ENCODE measurements at regions not wholly inside any gene's neighbourhood (a gene's known extent, or its start where the extent isn't known, plus 50 kb on each side); places are given as distances from the start of the nearest gene placed in this dataset.
A peak's percentile ranks its signal among the peaks of the same experiment; 100 is the strongest.
"Not testable (repeated sequence)": the region's sequence is repeated elsewhere in the genome, so short reads cannot be mapped to it uniquely, and the experiment has no call there.

- Mint-ChIP-seq H3K27ac (no peak overlapping the region), H3K27me3 (ENCODE audit: low read depth) (no peaks in the 10 kb centered on the region), H3K4me1 (ENCODE audit: low read depth) (no peaks in the 10 kb centered on the region), H3K4me3 (no peak overlapping the region), H3K36me3 (ENCODE audit: insufficient read depth in 2 of 2) (peaks cover 2% of the 10 kb centered on the region in 2 donors), H3K9me3 (peaks cover 0 to 5% of the 10 kb centered on the region in 2 donors)
- ATAC-seq (replicated peaks in 1 of 2) (no peak), DNase-seq (no peak)
Observed at GRCh38 chr1:198845851-198846250, 207.0 kb downstream of the PTPRC start.

GRCh38 chr1:198846556-198846955 lies 207.7 kb downstream of the PTPRC start:
- ATAC-seq (replicated peaks in 1 of 2) (no peak), DNase-seq (no peak)
- Mint-ChIP-seq H3K4me1 (ENCODE audit: low read depth) (no peaks in the 10 kb centered on the region), H3K4me3 (no peak overlapping the region), H3K27me3 (ENCODE audit: low read depth) (no peaks in the 10 kb centered on the region), H3K27ac (no peak overlapping the region), H3K9me3 (peaks cover 0 to 5% of the 10 kb centered on the region in 2 donors), H3K36me3 (ENCODE audit: insufficient read depth in 2 of 2) (peaks cover 2% of the 10 kb centered on the region in 2 donors)

GRCh38 chr1:198848206-198848605 lies 209.4 kb downstream of the PTPRC start:
- Mint-ChIP-seq H3K27ac (no peak overlapping the region), H3K4me1 (ENCODE audit: low read depth) (no peaks in the 10 kb centered on the region), H3K36me3 (ENCODE audit: insufficient read depth in 2 of 2) (peaks cover 2% of the 10 kb centered on the region in 2 donors), H3K9me3 (peaks cover 0 to 5% of the 10 kb centered on the region in 2 donors), H3K4me3 (no peak overlapping the region), H3K27me3 (ENCODE audit: low read depth) (no peaks in the 10 kb centered on the region)
- DNase-seq (no peak), ATAC-seq (replicated peaks in 1 of 2) (no peak)

- no peak overlapping the region for H3K4me3 Mint-ChIP-seq
- H3K9me3 Mint-ChIP-seq = peaks cover 0 to 5% of the 10 kb centered on the region in 2 donors
- peaks cover 2% of the 10 kb centered on the region in 2 donors for H3K36me3 Mint-ChIP-seq (ENCODE audit: insufficient read depth in 2 of 2)
- no peak overlapping the region for H3K27ac Mint-ChIP-seq
- no peaks in the 10 kb centered on the region for H3K4me1 Mint-ChIP-seq (ENCODE audit: low read depth)
- no peak for ATAC-seq (replicated peaks in 1 of 2)
- no peaks in the 10 kb centered on the region for H3K27me3 Mint-ChIP-seq (ENCODE audit: low read depth)
- DNase-seq = no peak
Observed at GRCh38 chr1:198848649-198849048, 209.8 kb downstream of the PTPRC start.

GRCh38 chr1:198849093-198849492 lies 210.3 kb downstream of the PTPRC start:
- no peak overlapping the region for H3K27ac Mint-ChIP-seq
- peaks cover 2% of the 10 kb centered on the region in 2 donors for H3K36me3 Mint-ChIP-seq (ENCODE audit: insufficient read depth in 2 of 2)
- DNase-seq (no peak), ATAC-seq (replicated peaks in 1 of 2) (no peak)
- H3K4me1 Mint-ChIP-seq (ENCODE audit: low read depth) = no peaks in the 10 kb centered on the region
- H3K9me3 Mint-ChIP-seq = peaks cover 0 to 5% of the 10 kb centered on the region in 2 donors
- H3K27me3 Mint-ChIP-seq (ENCODE audit: low read depth) = no peaks in the 10 kb centered on the region
- no peak overlapping the region for H3K4me3 Mint-ChIP-seq

GRCh38 chr1:198850196-198850595 lies 211.4 kb downstream of the PTPRC start:
- peaks cover 2 to 5% of the 10 kb centered on the region in 2 donors for H3K9me3 Mint-ChIP-seq
- no peak overlapping the region for H3K4me3 Mint-ChIP-seq
- H3K36me3 Mint-ChIP-seq (ENCODE audit: insufficient read depth in 2 of 2) = peaks cover 2% of the 10 kb centered on the region in 2 donors
- H3K27ac Mint-ChIP-seq = peak overlapping the region; percentile 75
- no peaks in the 10 kb centered on the region for H3K27me3 Mint-ChIP-seq (ENCODE audit: low read depth)
- ATAC-seq (replicated peaks in 1 of 2) = no peak
- no peak for DNase-seq
- no peaks in the 10 kb centered on the region for H3K4me1 Mint-ChIP-seq (ENCODE audit: low read depth)

GRCh38 chr1:198850966-198851365 lies 212.1 kb downstream of the PTPRC start:
- DNase-seq; H3K27me3 Mint-ChIP-seq (ENCODE audit: low read depth); H3K4me3 Mint-ChIP-seq; ATAC-seq (replicated peaks in 1 of 2); H3K4me1 Mint-ChIP-seq (ENCODE audit: low read depth); H3K27ac Mint-ChIP-seq; H3K36me3 Mint-ChIP-seq (ENCODE audit: insufficient read depth in 2 of 2); H3K9me3 Mint-ChIP-seq: not testable (repeated sequence)

- ATAC-seq (replicated peaks in 1 of 2) (no peak), DNase-seq (no peak)
- Mint-ChIP-seq H3K4me3 (no peak overlapping the region), H3K9me3 (peaks cover 0 to 6% of the 10 kb centered on the region in 2 donors), H3K4me1 (ENCODE audit: low read depth) (no peaks in the 10 kb centered on the region), H3K36me3 (ENCODE audit: insufficient read depth in 2 of 2) (peaks cover 0 to 6% of the 10 kb centered on the region in 2 donors), H3K27ac (no peak overlapping the region), H3K27me3 (ENCODE audit: low read depth) (no peaks in the 10 kb centered on the region)
Observed at GRCh38 chr1:198856601-198857000, 217.8 kb downstream of the PTPRC start.

GRCh38 chr1:198858033-198858432 lies 219.2 kb downstream of the PTPRC start:
- H3K4me1 Mint-ChIP-seq (ENCODE audit: low read depth) = no peaks in the 10 kb centered on the region
- H3K27me3 Mint-ChIP-seq (ENCODE audit: low read depth) = no peaks in the 10 kb centered on the region
- H3K27ac Mint-ChIP-seq = no peak overlapping the region

GRCh38 chr1:198860371-198860770 lies 221.5 kb downstream of the PTPRC start:
- H3K4me3 Mint-ChIP-seq = no peak overlapping the region

More at GRCh38 chr1:198858033-198858432, 219.2 kb downstream of the PTPRC start:
- ATAC-seq (replicated peaks in 1 of 2) (no peak), DNase-seq (no peak)
- H3K9me3 Mint-ChIP-seq = peaks cover 0 to 6% of the 10 kb centered on the region in 2 donors
- H3K36me3 Mint-ChIP-seq (ENCODE audit: insufficient read depth in 2 of 2) = peaks cover 0 to 6% of the 10 kb centered on the region in 2 donors
- H3K4me3 Mint-ChIP-seq = no peak overlapping the region

GRCh38 chr1:198861636-198862035 lies 222.8 kb downstream of the PTPRC start:
- H3K4me3 Mint-ChIP-seq = no peak overlapping the region
- no peak for ATAC-seq (replicated peaks in 1 of 2)

More at GRCh38 chr1:198860371-198860770, 221.5 kb downstream of the PTPRC start:
- no peaks in the 10 kb centered on the region for H3K27me3 Mint-ChIP-seq (ENCODE audit: low read depth)
- H3K4me1 Mint-ChIP-seq (ENCODE audit: low read depth) = no peaks in the 10 kb centered on the region
- no peak overlapping the region for H3K27ac Mint-ChIP-seq
- H3K36me3 Mint-ChIP-seq (ENCODE audit: insufficient read depth in 2 of 2) = peaks cover 0 to 6% of the 10 kb centered on the region in 2 donors
- ATAC-seq (replicated peaks in 1 of 2) (no peak), DNase-seq (no peak)
- peaks cover 0 to 4% of the 10 kb centered on the region in 2 donors for H3K9me3 Mint-ChIP-seq

GRCh38 chr1:198864695-198865094 lies 225.9 kb downstream of the PTPRC start:
- ATAC-seq (replicated peaks in 1 of 2) (no peak), DNase-seq (no peak)
- Mint-ChIP-seq H3K27me3 (ENCODE audit: low read depth) (no peaks in the 10 kb centered on the region), H3K27ac (no peak overlapping the region), H3K36me3 (ENCODE audit: insufficient read depth in 2 of 2) (no peaks in the 10 kb centered on the region), H3K9me3 (no peaks in the 10 kb centered on the region), H3K4me3 (no peak overlapping the region), H3K4me1 (ENCODE audit: low read depth) (peaks cover 4% of the 10 kb centered on the region)

More at GRCh38 chr1:198861636-198862035, 222.8 kb downstream of the PTPRC start:
- Mint-ChIP-seq H3K9me3 (peaks cover 0 to 2% of the 10 kb centered on the region in 2 donors), H3K27ac (no peak overlapping the region), H3K27me3 (ENCODE audit: low read depth) (no peaks in the 10 kb centered on the region), H3K36me3 (ENCODE audit: insufficient read depth in 2 of 2) (peaks cover 0 to 6% of the 10 kb centered on the region in 2 donors), H3K4me1 (ENCODE audit: low read depth) (no peaks in the 10 kb centered on the region)
- no peak for DNase-seq

GRCh38 chr1:198865319-198865718 lies 226.5 kb downstream of the PTPRC start:
- ATAC-seq (replicated peaks in 1 of 2) (no peak), DNase-seq (no peak)
- Mint-ChIP-seq H3K4me3 (no peak overlapping the region), H3K9me3 (no peaks in the 10 kb centered on the region), H3K36me3 (ENCODE audit: insufficient read depth in 2 of 2) (no peaks in the 10 kb centered on the region), H3K27me3 (ENCODE audit: low read depth) (no peaks in the 10 kb centered on the region), H3K4me1 (ENCODE audit: low read depth) (peaks cover 4% of the 10 kb centered on the region), H3K27ac (no peak overlapping the region)

- no peak overlapping the region for H3K4me3 Mint-ChIP-seq
- peaks cover 4% of the 10 kb centered on the region for H3K4me1 Mint-ChIP-seq (ENCODE audit: low read depth)
- H3K27ac Mint-ChIP-seq = no peak overlapping the region
- H3K36me3 Mint-ChIP-seq (ENCODE audit: insufficient read depth in 2 of 2) = peaks cover 0 to 1% of the 10 kb centered on the region in 2 donors
- ATAC-seq (replicated peaks in 1 of 2) (no peak), DNase-seq (no peak)
- no peaks in the 10 kb centered on the region for H3K9me3 Mint-ChIP-seq
- H3K27me3 Mint-ChIP-seq (ENCODE audit: low read depth) = no peaks in the 10 kb centered on the region
Observed at GRCh38 chr1:198867182-198867581, 228.3 kb downstream of the PTPRC start.
